C4-2B (cell line): ENCODE measurements at regions not wholly inside any gene's neighbourhood (a gene's known extent, or its start where the extent isn't known, plus 50 kb on each side); places are given as distances from the start of the nearest gene placed in this dataset.

Experiments used
- CTCF ChIP-seq: fragments of 450-650 bp; conservative IDR thresholded peaks from 2 replicates; pipeline ENCODE4 v1.5.1; 2017; ENCODE audit warnings: mild to moderate bottlenecking
- ZFX ChIP-seq: fragments of 450-650 bp; IDR thresholded peaks from 2 replicates; pipeline ENCODE4 v1.6.1; 2017

GRCh38 chr11:127738771-127739286 is 738.3 kb upstream of the KIRREL3 start:
- TF ChIP-seq CTCF (no peak), ZFX (no peak)
